GM18499 (cell line): ENCODE measurements at regions not wholly inside any gene's neighbourhood (a gene's known extent, or its start where the extent isn't known, plus 50 kb on each side); places are given as distances from the start of the nearest gene placed in this dataset.

ENCODE experiments used
- ATAC-seq: cut with Tn5 transposase; IDR thresholded peaks from one replicate; pipeline ENCODE4 v1.9.1; 2021; ENCODE audit warnings: moderate number of reproducible peaks; ENCODE audit not compliant: insufficient read depth, unreplicated experiment

DNA sequence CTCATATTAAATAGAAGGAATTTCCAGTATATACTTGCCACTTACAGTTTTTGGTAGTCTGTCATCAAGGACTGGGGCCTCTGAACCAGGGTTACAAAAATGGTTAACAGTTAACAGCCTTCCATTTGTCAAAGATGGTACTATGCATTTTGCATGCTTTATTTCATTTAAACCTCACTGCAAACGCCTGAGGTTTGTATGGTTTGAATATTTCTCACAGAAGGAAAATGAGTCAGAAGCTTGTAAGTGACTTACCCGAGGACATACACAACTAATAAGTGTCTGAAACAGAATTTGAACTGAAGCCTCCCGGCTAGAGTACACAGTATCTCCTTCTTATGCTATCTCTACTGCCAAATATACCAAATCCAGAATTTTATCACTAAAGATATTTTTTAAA, 1593.5 kb upstream of the ACVR2A start:
- no peak for ATAC-seq

DNA sequence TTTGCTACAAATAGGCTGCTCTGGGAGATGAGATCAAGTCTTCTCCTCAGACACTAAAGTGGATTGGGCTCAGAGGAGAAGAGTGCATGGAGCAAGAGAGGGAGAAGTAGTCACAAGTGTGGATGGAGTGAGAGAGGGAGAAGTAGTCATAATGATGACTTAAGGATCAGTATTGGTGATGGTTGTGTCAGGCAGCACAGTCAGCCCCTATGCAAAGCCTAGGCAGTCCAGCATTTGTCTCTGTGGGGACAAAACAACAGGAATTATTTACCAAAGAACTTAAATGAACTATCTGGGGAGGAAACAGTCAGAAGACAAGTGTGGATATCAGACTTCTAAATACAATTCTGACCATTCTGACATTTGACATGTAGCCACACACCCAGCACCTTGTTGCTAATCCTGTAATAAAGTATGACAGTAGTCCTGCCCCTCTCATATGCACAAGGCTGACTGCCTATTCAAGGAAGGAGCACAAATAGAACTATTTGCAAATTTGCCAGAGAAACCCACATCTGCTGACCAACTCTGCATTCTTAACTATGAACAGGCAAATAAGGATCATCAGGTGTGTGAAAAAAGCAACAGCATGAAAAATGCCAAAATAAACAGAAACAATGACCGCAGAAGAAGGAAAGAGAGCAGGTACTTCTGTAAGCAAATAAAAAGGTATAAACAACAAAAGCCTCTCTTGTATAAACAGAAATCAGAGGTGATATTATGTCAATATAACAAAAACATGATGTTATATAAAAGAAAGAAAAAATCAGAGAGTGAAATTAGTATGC, 1597.9 kb upstream of the ACVR2A start:
- no peak for ATAC-seq

DNA sequence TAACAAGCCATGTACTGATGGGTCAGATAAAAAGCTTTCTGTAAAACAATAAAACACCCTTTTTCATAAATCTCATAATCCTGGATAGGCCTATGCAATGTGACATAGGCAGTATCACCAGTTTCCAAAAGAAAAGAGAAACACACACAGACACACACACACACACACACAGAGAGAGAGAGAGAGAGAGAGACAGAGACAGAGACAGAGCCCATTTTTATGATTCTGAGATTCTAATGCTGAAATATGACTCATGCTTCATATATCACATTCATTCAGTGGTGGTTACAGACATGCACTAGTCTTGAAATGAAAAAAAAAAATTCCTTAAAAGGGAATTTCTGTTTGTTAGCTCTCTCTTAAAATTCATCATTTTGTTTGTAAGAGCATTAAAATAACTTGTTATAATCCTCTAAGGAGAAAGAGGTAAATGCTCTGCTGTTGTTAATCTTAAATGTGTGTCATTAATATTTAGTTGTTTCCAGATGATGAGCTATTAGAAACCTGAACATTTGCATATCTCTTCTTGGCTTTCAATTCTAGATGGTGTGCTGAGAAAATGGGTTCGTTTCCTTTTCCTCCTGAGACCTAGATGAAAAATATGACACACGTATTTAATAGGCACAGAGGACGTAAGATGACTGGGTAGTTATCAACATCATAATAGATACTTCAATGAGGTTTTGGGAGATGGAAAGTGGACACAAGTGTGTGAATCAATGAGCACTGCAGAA, 1598.7 kb upstream of the ACVR2A start:
- no peak for ATAC-seq

DNA sequence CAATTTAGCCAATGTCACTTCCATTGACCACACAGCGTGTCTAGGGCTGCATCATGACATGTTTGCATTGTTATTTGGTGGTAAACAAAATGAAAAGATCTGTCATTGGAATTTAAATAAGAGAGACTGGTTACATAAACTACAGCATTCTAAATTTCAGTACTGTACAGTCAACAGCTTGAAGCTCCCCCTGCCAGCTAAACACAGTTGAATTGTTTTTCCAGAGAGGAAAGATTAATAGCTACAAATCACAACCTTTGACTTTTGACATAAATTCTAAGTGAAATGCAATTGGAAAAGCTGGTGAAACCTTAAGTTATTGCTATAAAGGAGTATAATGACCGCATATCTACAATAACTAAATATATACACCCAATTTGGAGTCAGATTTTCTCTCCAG, 1600.0 kb upstream of the ACVR2A start:
- ATAC-seq: no peak

DNA sequence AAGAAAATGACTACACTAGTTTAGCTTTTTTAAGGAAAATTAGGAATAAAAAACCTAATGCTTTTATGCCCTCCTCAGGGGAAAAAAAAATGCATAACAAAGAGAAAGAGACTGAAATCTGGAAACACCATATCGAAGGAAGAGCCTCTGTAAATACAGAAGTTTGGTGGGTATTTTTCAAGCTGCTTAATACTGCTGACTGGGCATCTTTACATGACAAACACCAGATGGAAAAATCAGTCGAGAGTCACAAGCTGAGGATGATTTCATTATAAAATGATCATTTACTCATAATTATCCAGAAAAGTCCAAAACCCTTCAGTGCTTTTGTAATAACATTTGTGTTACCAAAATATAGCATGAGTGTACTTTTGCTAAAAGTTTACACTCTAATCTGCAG, 1600.7 kb upstream of the ACVR2A start:
- no peak for ATAC-seq

DNA sequence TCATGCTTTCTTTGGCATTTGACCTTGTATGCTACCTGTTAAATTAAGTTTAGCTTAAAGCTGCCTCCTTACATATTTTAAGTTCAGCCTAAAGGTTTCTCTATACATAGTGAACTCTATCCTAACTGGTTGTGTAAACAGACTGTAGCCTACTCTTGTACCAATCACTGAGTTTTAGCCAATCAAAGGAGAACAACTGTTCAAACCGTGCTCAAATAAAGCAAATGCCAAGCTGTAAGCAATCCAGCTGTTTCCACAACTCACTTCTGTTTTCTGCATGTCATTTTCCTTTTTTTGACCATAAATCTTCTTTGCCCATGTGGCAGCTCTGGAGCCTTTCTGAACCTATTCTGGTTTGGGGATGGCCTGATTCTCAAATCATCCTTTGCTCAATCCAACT, 1603.8 kb upstream of the ACVR2A start:
- ATAC-seq: no peak

DNA sequence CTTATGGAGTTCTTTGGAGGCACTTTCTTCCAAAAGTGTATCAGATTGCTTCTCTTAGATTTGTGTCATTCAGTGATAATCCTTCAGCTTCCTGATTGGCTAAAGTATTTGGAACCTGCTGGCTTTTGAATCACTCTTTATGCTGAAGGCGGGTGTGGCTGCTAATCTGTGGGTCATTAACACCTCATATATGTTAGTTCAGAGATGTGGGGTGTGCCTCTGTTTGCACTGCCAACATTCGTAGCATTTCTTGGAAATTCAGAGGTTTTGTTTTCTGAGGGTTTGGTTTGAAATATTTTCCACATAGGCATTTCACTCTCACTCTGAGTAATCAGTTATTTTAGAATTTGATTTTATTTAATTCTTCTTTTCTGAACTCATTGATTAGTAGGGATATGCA, 1604.4 kb upstream of the ACVR2A start:
- no peak for ATAC-seq

DNA sequence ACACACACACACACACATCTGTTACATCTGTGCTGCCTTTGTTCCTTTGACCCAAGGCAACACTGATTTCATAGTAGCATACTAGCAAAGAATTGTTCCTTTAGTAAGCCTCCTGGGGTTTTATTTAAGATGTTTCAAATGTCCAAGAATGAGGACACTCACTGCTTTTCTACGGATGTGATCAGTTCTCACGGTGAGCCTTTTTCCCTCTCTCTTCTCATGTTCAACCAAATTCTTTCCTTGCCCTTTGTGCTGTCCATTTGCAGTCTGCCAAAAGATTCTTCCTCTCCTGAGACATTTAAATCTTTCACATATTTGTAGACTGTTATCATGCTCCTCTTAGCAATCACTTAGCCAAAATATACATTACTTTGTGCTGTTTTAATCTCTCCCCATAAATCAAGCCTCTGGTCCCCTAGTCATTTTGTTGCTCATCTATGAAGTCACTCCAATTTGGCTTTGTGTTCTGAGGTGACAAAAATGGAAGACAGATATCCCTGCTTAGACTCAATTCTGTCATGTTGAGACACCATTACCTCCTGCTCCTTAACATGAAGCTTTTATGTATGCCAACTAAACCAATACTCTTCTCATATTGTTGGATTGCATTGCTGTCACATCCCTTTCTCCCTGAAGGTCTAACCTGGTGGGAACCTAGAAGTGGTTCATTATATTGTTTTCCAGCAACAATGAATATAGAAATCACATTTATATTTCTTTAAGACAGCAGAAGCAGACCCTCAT, 1605.3 kb upstream of the ACVR2A start:
- no peak for ATAC-seq

DNA sequence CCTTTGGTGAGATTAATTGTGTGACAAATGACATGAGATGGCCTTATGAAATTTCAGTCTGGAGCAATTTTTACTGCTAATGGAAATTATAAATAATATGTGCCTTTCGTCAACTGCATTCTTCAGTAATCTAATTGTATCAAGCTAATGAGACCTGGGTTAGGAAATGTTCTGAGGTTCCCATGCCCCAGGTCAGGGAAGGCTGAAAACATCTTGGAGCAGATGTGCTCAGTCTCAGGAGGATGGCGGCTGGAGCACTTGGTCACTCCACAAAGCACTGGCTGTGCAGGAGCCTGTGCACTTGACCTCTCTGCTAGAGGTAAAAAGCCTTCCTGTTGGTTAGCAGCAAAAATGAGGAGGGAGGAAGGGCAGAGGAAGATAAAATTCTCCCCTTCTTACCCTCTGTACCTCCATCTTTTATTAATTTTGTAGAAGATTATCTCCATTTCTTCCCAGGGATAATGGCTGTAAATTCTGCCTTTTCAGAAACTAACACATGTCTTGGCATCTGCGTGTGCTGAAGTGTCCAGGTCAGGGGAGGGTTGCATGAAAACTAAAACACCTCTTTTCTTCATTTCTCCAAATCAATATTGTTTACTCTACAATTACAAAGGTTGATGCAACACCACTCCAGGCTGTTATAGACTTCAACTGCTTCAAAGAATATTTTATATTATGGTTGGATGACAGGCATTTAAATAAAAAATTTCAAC, 1606.4 kb upstream of the ACVR2A start:
- ATAC-seq: no peak

DNA sequence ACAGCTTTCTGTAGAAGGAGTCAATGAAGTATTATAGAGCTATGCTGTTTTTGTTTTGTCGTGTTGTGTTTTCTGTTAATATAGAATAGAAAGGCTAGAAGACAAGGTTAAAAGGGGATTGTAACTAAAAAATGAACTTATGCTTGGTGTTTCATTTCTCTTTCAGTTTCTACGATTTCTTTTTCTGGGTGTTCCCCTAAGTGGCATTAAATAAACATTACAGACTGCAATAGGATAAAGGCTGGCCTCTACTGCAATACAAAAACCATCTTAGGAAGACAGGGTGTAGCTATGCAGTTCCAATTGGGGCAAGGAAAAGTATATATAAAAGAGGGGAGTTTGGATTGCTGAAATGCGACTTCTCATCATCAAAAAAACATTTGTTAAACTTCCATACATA, 1609.7 kb upstream of the ACVR2A start:
- ATAC-seq: no peak

DNA sequence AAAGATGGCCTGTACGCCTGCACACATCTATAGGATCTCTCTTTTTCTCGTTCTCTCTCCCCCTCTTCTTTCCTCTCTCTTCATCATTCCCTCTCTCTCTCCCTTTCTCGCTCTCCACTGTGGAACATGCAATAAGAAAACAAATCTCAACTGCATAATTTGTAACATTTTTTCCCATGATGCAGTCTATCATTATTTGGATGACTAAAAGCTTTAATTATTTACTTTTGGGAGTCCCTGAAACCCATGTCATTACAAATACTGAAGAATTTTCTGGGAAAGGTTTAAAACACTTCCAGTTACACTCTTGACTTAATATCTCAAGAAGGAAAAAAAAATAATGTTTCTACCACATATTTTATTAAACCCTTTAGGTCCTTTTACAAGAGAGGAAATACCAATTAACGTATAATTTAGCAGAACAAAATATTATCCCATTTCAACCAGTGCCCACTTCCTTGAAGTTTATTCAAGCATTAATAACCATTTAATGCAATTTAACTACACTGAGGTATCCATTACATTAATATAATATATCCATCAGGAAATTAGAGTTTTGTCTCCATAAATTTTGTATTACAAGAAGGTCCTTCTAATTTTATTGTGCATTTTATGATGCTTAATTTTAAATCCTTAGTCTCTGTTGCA, 1615.2 kb upstream of the ACVR2A start:
- no peak for ATAC-seq

DNA sequence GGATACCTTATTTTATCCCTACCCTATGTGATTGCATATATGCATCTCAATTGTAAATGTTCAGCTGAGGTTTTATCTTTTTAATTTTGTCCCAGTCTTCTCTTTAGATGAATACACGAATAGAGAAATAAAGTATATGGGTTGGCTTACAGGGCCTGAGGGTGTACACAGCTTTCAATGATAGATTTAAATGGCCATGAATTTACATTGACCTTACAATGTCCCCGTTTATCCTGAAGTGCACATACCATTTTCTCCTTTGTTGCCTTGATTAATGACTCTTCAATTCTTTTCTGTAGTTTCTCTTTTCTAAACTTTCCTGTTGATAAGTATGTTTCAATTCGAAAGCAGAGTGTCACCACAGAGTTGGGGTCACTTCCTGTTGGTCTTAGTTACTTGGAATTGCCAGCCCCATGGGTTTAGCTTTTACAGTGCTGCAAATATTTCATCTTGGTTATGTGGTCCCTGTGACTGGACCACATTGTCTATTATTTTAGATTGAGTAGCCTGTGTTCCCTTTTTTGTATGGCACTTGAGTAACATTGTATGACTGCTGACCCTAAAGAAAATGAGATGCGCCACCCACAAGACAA, 1616.3 kb upstream of the ACVR2A start:
- peak; percentile 84 for ATAC-seq

DNA sequence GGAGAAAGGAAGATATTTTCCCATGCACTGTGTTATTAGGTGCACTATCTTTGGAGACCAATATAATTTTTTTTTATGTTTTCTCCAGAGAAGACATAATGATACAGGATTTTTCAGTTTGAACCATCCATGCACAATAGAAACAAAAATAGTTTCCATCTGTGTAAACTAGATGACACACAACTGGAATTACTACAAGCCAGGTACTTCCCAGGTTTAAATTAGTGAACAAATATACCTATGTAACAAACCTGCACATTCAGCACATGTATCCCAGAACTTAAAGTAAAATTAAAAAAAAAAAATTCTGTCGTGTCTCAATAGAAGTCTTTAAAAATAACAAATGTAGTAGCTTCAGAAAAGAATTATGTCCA, 1616.8 kb upstream of the ACVR2A start:
- no peak for ATAC-seq

DNA sequence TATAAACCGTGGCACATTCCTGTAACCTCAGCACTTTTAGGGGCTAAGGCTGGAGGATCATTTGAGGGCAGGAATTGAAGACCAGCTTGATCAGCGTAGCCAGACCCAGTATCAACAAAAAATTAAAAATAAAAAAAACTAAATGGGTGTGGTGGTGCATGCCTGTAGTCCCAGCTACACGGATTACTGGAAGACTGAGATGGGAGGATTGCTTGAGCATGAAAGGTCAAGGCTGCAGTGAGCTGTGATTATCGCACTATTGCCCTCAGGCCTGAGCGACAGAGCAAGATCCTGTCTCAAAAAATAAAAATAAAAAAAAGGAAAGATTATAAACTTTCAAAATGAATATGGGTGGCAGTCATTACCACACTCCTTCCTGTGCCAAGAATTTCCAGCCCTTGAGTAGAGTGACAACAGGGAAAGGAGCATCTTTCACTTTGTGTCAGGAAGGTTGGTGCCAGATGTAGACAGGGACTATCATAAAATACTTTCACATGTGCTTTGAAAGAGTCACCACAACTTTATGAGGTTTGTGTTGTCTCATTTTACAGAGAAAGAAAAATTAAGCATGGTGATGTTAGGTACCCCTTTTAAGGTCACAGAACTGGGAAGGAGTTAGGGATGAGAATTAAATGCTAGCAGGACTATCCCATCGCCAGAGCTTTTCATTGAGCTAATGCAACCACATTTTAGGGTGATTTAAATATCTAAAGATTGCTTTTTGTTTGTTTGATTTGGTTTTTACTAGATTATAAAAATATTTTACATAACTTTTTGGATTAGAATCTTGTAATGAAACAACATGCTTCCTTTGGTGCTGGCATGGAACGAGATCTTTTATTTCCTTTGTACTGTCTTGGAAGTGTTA, 1617.4 kb upstream of the ACVR2A start:
- no peak for ATAC-seq

DNA sequence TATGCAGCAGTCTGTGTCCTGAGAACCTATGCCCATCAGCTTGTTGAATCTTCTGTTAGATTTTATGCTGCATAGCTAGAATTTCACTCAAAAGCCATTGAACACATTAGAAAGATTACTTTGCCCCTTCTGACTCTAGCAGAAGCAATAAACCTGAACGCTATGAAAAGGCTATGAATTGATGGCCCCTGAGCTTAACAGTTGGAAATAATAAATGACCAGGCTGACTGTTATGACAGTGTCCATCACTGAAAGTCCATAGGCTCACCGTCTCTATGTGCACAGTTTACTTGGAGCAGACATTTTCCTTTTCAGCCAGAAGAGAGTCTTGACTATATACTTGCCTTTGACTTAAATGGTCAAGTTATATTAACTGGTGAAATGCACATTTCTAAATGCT, 1618.8 kb upstream of the ACVR2A start:
- no peak for ATAC-seq

DNA sequence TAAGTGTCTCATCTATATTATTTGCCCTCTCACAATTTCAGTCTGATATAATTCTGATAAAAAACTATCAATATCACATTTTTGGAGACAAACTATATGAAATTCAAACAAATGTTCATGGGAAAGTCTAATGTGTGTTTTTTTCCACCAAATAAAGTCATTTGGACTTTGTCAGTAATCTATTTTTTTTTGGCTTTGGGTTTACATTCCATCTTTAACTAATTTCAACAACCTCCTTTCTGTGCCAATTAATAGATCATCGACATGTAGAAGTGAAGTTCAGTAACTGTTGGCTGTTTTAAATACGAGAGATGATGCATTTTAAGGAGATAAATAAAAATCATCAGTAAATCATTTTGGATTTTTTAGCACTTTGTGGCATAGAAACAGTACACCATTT, 1623.0 kb upstream of the ACVR2A start:
- no peak for ATAC-seq

DNA sequence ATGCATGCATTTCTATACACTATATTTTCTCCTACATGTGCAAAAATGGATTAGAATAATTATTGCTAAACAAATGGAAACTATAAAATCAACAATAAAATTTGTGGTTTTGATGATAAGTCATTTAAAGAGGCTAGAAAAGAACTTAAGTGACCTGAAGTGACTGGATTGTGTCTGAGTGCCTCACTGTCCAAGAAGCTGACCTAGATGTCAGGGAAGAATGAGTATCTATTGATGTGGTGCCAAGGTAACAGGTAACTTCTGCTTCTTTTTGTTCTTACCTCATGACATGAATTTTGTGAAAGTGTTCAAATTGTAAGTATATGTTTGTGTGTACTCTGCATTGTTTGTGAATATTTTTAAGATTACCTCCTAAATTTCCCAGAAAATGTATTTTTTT, 1623.9 kb upstream of the ACVR2A start:
- no peak for ATAC-seq

DNA sequence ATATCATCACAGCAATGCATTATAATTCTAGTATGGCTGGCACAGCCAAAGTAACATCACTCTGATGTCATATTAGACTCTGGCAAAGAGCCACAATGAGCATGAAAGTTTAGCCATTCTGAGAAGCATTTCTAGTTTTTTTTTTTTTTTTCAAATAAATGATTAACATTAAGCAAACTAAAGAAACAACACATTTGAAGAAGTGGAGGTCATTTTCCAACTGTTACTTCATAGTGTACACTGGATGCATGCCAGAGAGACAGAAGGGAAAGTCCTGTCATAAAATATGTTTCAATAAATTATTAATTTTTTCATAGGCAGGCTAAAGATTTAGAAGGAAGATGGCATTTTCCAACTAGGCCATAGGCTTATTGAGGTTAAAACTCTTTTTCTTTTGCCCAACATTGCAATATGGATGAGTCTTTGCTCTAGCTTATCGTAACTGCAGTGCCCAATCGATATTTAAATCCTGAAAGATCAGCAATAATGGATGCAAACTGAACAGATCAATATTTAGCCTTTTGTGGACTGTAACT, 1630.4 kb upstream of the ACVR2A start:
- no peak for ATAC-seq

DNA sequence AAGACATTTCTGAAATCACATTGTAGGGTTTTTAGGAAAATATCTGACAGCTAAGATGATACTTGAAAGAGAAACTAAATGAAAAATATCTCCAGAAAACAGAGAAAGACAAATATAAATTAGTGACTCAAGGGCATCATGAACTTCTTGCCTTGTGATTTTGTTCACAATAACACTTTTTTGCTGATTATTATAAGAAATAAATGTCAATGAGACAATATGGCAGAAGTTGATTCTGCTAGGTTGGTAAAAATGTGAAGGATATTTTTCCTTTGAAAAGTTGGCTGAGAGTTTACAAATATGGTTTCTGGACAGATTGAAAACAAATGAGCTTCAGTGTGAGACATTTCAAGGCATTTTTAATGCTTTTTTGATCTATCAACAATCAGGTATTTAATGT, 1631.2 kb upstream of the ACVR2A start:
- no peak for ATAC-seq
